T-helper 1 cell treated with Interleukin-12 subunit alpha and Interleukin-12 subunit beta and Interleukin-4 antibody, amounts not matched to agents 30 ng/mL and 1 ng/mL, for 36 hours (primary cell): ENCODE measurements at regions not wholly inside any gene's neighbourhood (a gene's known extent, or its start where the extent isn't known, plus 50 kb on each side); places are given as distances from the start of the nearest gene placed in this dataset.
"Not testable (repeated sequence)": the region's sequence is repeated elsewhere in the genome, so short reads cannot be mapped to it uniquely, and the experiment has no call there.

Source experiments
- intact Hi-C: fragments of 100-400 bp; cut with micrococcal nuclease; formaldehyde crosslinking; loops from one replicate; pipeline ENCODE4 v1.15.1; 2024

DNA sequence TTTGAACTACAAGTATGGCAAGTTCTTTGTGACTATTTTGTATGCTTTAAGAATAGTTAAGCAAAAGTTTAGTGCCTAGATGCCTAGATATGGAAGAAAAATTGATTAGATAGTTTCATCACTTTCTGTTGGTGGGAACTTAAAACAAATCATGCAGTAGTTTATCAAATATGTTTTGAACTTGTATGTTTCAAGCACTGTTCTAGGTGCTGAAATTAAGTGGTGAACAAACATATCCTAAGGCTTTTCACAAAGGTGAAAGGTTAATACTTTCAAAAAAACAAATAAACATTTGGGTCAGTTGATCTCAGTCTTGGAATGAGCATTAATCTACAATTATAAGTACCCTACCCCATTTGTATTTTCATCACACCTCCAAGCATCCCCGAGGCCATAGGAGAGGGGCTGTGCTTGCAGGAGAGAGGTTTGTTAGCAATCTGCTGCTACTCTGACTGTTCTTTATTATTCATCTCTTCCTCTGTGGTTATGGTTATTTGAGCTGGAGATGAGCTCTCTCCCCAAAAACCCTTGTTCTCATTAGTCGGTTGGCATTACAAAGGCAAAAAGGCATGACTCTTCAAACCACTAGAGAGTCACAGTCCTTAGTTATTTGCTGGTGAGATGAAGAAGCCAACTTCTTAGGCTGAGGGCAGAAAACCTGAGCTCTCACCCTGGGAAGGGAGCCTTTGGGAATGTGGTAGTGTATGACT lies 103.9 kb upstream of the FHL2 start:
- intact Hi-C loops: no loop called here

- intact Hi-C loops: no loop called here
Observed at GRCh38 chr2:105498281-105498846, 99.5 kb upstream of the FHL2 start.

- intact Hi-C loops: no loop called here
Observed at GRCh38 chr2:105497094-105497493, 98.2 kb upstream of the FHL2 start.

GRCh38 chr2:105496271-105496670 lies 97.4 kb upstream of the FHL2 start:
- intact Hi-C loops: no loop called here

- intact Hi-C loops: no loop called here
Observed at GRCh38 chr2:105494683-105495425, 96.0 kb upstream of the FHL2 start.

DNA sequence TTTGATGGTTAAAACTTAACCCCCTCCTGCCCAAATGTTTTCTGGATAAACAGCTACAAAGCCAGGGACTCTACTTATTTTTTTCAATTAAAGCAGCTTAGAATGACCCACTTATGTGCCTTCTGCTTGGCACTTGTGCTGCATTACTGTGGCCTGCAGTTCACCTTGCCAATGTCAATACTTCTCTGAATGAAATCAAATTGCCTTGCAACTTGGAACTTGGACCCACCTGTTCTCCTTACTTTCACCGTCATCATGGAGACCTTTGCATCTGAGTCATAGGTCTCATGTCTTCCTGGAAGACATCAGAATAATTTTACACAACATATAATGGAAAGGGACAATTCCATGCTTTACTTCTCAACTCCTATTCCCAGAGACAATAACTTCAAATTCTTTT lies 92.1 kb upstream of the FHL2 start:
- intact Hi-C loops: no loop called here

- intact Hi-C loops: no loop called here
Observed at GRCh38 chr2:105490204-105490603, 91.4 kb upstream of the FHL2 start.

DNA sequence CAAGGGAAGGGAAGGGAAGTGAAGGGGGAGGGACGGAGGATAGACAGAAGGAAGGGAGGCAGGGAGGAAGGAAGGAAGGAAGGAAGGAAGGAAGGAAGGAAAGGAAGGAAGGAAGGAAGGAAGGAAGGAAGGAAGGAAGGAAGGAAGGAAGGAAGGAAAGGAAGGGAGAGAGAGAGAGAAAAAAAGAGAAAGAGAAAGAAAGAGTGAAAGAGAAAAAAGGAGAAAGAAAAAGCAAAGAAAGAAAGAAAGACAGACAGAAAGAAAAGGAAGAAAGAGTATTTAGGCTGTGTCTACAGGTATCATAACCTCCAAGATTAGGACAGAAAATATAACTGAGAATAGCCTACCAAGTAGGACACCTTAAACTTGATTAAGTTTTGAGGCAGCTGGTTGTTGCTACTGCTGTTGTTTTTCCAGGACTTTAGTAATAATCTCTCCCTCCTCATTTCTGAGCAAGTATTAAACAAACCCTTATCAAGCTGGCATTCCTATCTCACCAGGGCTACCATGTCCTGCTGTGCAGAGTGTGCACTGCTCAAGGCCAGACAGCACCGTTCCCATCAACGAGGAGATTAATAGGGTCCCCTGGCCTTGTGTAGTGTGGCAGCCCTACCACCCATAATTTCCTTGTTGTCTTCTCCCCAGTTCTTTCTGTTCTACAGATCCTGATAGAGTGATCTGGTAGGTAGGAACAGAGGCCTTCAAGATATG lies 90.5 kb upstream of the FHL2 start:
- intact Hi-C loops: no loop called here

GRCh38 chr2:105488285-105488684 lies 89.4 kb upstream of the FHL2 start:
- intact Hi-C loops: no loop called here

DNA sequence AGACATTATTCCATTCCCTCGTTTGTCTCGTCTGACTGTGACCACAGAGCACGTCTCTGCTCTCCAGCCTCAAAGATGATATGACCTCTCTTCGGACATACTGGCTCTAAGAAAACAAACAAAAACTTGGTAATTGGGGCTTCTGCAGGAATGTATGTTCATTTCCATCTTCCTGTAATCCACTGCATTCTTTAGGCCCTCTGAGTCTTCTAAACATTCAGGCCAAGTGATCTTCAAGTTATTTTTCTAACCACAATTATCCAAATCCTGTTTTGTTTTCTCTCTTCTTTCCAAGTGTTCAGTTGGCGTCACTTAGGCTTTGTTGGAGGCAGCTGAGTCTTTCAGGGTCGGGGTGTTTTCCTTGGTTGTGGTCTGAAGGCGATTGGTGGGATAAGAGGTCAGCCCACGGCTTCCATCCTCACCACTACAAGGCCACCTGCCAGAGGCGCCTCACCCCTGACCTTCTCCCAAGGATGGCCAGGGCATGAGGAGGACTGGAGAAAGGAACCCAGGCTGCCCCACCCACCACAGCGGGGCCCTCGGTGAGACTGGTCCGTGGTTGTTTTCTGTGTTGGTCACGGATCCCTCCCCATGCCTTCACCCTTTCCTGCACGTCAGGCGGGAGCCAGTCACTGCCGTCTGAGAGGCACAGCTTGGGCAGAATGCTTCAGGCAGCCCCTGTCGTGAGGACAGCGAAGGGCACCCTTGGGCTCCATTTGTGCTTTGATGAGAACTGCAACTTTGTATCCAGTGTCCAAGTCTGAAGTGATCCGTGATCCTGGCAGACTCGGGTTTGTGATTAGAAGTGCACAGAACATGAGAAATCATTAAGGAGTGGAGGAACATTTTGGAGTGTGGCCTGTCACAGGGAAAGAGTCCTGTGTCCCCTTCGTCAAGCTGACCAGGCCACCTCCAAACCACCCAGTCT lies 88.6 kb upstream of the FHL2 start:
- intact Hi-C loops: no loop called here

GRCh38 chr2:105486762-105487141 lies 87.9 kb upstream of the FHL2 start:
- intact Hi-C loops: no loop called here

DNA sequence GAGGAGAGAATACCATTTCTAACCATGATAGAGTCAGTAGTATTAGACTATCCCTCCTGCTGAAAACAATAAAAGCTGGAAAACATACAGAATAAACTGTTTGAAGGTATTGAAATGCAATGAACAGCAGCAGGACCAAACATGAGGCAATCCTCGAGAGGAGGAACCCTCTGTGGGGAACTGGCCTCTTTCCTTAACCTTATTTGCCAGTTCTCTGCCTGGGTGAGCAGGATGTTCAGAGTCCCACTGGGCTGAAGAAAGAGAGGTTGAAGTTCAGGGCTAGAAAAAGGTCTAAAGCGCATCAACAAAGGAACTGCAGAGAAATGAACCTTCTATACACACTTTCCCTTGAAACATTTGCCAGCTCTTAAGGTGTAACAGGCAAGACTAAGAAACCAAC lies 79.8 kb upstream of the FHL2 start:
- intact Hi-C loops: no loop called here

DNA sequence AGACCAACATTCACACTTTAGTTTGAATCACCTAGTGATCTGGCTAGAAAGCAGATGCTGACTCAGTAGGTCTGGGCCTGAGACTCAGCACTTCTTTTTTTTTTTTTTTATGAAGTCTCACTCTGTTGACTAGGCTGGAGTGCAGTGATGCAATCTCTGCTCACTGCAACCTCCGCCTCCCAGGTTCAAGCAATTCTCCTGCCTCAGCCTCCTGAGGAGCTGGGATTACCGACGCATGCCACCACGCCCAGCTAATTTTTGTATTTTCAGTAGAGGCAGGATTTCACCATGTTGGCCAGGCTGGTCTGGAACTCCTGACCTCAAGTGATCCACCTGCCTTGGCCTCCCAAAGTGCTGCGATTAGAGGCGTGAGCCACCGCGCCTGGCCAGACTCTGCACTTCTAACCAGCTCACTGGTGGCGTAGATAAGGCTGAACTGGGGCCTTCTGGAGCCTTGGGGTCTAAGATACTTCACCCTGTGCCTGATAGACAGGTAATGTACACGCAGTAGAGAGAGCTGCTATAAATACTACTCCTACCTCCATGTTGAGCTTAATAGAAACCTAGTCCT lies 78.3 kb upstream of the FHL2 start:
- intact Hi-C loops: not testable (repeated sequence)

DNA sequence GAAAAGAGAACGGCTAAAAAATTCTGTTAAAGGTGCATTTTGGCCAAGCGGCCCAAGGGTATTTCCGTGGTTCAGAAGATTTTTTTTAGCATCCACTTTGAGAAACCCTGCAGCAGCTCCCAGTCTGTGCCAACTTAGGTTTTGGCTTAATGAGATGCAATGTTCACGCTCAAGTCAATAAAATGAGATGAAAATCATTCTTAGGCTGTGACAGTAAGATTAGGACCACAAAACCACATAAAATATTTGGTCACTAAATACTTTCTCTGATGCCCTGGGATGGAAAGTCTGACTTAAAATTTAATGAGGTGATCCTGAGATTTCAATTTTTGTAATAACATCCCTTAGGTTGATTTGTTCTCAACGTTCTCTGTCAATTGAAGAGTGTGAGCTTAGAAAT lies 74.2 kb upstream of the FHL2 start:
- intact Hi-C loops: no loop called here

- intact Hi-C loops: no loop called here
Observed at GRCh38 chr2:105470979-105471378, 72.1 kb upstream of the FHL2 start.

GRCh38 chr2:105469781-105470180 lies 70.9 kb upstream of the FHL2 start:
- intact Hi-C loops: no loop called here

DNA sequence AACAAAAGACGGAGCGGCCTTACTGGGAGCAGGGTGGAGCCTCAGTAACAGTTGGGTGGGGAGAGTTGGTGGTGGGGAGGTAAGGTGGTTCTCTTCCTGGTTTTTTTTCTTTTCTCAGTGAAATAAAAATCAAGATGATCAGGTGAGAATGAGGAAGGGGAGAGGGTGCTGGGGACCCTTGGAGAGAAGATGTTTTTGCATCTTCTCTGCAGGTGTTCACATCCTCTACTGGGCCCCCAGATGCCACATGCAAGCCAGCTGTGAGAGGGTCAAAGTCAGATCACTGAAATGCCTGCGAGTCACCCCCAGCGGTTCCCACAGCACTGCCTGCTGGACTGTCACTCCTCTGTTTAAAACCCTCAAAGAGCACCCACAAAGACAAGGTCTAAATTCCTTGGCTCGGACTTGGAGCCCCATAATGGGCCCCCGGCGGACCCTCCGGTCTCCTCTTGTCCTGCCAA lies 69.8 kb upstream of the FHL2 start:
- intact Hi-C loops: no loop called here

- intact Hi-C loops: no loop called here
Observed at GRCh38 chr2:105464325-105464724, 65.5 kb upstream of the FHL2 start.

- intact Hi-C loops: no loop called here
Observed at GRCh38 chr2:105460048-105460732, 61.3 kb upstream of the FHL2 start.

DNA sequence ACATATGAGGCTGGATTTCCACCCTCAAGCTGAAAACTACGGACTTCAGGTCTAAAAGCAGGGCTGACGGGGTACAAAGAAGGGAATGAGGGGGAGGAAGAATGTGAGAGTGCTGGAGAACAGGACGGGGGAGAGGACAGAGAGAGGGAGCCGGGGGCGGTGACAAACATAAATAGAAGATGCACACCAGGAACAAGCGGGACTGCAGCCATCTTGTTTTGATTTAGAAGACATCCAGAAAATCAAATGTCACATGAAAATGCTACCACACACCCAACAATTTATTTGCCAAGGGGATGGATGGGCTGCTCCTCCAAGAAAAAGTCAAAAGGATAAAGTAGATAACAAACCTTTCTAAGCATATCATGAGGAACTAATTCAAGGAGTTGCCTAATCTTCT lies 59.2 kb upstream of the FHL2 start:
- intact Hi-C loops: no loop called here
